ENCODE measurements at regions not wholly inside any gene's neighbourhood (a gene's known extent, or its start where the extent isn't known, plus 50 kb on each side); places are given as distances from the start of the nearest gene placed in this dataset.
A peak's percentile ranks its signal among the peaks of the same experiment; 100 is the strongest.

DNA sequence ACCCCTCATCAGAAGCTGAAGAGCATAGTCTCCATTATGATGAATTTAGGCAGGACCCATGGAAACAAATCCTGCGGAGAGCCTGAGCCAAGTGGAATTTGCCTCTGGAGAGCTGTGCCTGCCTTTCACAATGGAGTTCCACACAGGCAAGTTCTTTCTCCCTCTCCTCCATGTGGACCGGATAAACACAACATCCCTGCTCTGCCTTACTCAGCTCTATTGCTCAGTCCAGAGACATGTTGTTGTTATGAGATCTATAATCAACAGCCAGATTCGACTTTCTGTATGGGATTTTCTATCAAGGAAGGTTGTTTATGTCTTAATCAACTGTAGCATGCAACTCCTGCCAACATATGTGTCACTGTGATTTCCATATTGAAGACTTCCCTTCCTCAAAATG, 59.5 kb upstream of the ELMO1 start:
- no peaks in the 10 kb centered on the region for H3K36me3 ChIP-seq (replicated peaks in 1 of 2; ENCODE audit: control insufficient read depth in 1 of 2, insufficient read depth in 2 of 2, low read length in 2 of 2)
- no peak for DNase-seq
- no peaks in the 10 kb centered on the region for H3K79me2 ChIP-seq (ENCODE audit: insufficient read depth, low read length)
- no peak overlapping the region for H2AFZ ChIP-seq (ENCODE audit: insufficient read depth, low read depth, low read length, poor library complexity, severe bottlenecking)
- H3K27me3 ChIP-seq (ENCODE audit: control insufficient read depth in 2 of 2, insufficient read depth in 2 of 2, low read length in 2 of 2): no peaks in the 10 kb centered on the region
- H3K27ac ChIP-seq (ENCODE audit: low read depth in 1 of 2, low read length in 2 of 2): no peak overlapping the region
- no peaks in the 10 kb centered on the region for H3K36me3 Mint-ChIP-seq
- no peaks in the 10 kb centered on the region for H3K9me3 Mint-ChIP-seq
- H3K4me1 Mint-ChIP-seq: no peaks in the 10 kb centered on the region
- peaks cover 0 to 2% (median 2%) of the 10 kb centered on the region in 3 donors for H3K27me3 Mint-ChIP-seq (ENCODE audit: low read depth in 3 of 3)
- H4K20me1 ChIP-seq (ENCODE audit: insufficient read depth, low read length): no peaks in the 10 kb centered on the region
- no peak overlapping the region for H3K4me3 ChIP-seq (replicated peaks in 1 of 3; ENCODE audit: low read depth in 2 of 3, low read length in 3 of 3)
- no peak for TF ChIP-seq CTCF (IDR thresholded peaks at IDR 0.05)
- no peaks in the 10 kb centered on the region for H3K4me1 ChIP-seq (ENCODE audit: control insufficient read depth in 1 of 2, insufficient read depth in 2 of 2, low read length in 2 of 2)
- no peak overlapping the region for H3K4me3 Mint-ChIP-seq
- intact Hi-C loops (cut with micrococcal nuclease): loop anchor here in 1 of 2 donors (10.0 kb wide), 1 partner anchor 303 kb away; no protein-coding TSS in a partner anchor
- H3K9me3 ChIP-seq (replicated peaks in 1 of 2; ENCODE audit: control insufficient read depth in 1 of 2, insufficient read depth in 1 of 2, low read length in 2 of 2): no peaks in the 10 kb centered on the region
- H3K4me2 ChIP-seq (replicated peaks; ENCODE audit: extremely low read depth, low read length, poor library complexity, severe bottlenecking): no peak overlapping the region
- WGBS (ENCODE audit: insufficient coverage): no CpG with 5 or more reads among the region's 3 CpGs
- no peak overlapping the region for H3K9ac ChIP-seq (ENCODE audit: insufficient read depth, low read length, poor library complexity, severe bottlenecking)
- no peak overlapping the region for H3K27ac Mint-ChIP-seq

GRCh38 chr7:37510043-37510634, 61.5 kb upstream of the ELMO1 start:
- H2AFZ ChIP-seq (ENCODE audit: insufficient read depth, low read depth, low read length, poor library complexity, severe bottlenecking): no peak overlapping the region
- no peak overlapping the region for H3K4me3 ChIP-seq (replicated peaks in 1 of 3; ENCODE audit: low read depth in 2 of 3, low read length in 3 of 3)
- H3K27ac ChIP-seq (ENCODE audit: low read depth in 1 of 2, low read length in 2 of 2): no peak overlapping the region
- no peaks in the 10 kb centered on the region for H3K79me2 ChIP-seq (ENCODE audit: insufficient read depth, low read length)
- H3K9me3 ChIP-seq (replicated peaks in 1 of 2; ENCODE audit: control insufficient read depth in 1 of 2, insufficient read depth in 1 of 2, low read length in 2 of 2): no peaks in the 10 kb centered on the region
- Mint-ChIP-seq H3K36me3 (no peaks in the 10 kb centered on the region), H3K9me3 (no peaks in the 10 kb centered on the region), H3K27me3 (ENCODE audit: low read depth in 3 of 3) (peaks cover 0 to 4% (median 2%) of the 10 kb centered on the region in 3 donors), H3K27ac (no peak overlapping the region), H3K4me3 (no peak overlapping the region), H3K4me1 (no peaks in the 10 kb centered on the region)
- H3K9ac ChIP-seq (ENCODE audit: insufficient read depth, low read length, poor library complexity, severe bottlenecking): no peak overlapping the region
- DNase-seq: peak in 2 of 3 donors; percentile 19 to 20
- no peaks in the 10 kb centered on the region for H3K36me3 ChIP-seq (replicated peaks in 1 of 2; ENCODE audit: control insufficient read depth in 1 of 2, insufficient read depth in 2 of 2, low read length in 2 of 2)
- peak; percentile 88 for TF ChIP-seq CTCF (IDR thresholded peaks at IDR 0.05)
- no peaks in the 10 kb centered on the region for H4K20me1 ChIP-seq (ENCODE audit: insufficient read depth, low read length)
- WGBS (ENCODE audit: insufficient coverage): no CpG with 5 or more reads among the region's 3 CpGs
- H3K27me3 ChIP-seq (ENCODE audit: control insufficient read depth in 2 of 2, insufficient read depth in 2 of 2, low read length in 2 of 2): no peaks in the 10 kb centered on the region
- intact Hi-C loops (cut with micrococcal nuclease): no loop called here
- no peak overlapping the region for H3K4me2 ChIP-seq (replicated peaks; ENCODE audit: extremely low read depth, low read length, poor library complexity, severe bottlenecking)
- no peaks in the 10 kb centered on the region for H3K4me1 ChIP-seq (ENCODE audit: control insufficient read depth in 1 of 2, insufficient read depth in 2 of 2, low read length in 2 of 2)
